HG03139 (cell line): ENCODE measurements at regions not wholly inside any gene's neighbourhood (a gene's known extent, or its start where the extent isn't known, plus 50 kb on each side); places are given as distances from the start of the nearest gene placed in this dataset.

Source experiments
- ATAC-seq: cut with Tn5 transposase; IDR thresholded peaks from one replicate; pipeline ENCODE4 v1.9.1; 2021; ENCODE audit not compliant: unreplicated experiment

- no peak for ATAC-seq
Measured at GRCh38 chrX:15985937-15986336, 131.3 kb upstream of the AP1S2 start.

- ATAC-seq: no peak
Measured at GRCh38 chrX:15983034-15983433, 128.4 kb upstream of the AP1S2 start.

- ATAC-seq: no peak
Measured at GRCh38 chrX:15977644-15978043, 123.0 kb upstream of the AP1S2 start.

GRCh38 chrX:15976396-15976795, 121.8 kb upstream of the AP1S2 start:
- no peak for ATAC-seq

- no peak for ATAC-seq
Measured at GRCh38 chrX:15973946-15974345, 119.3 kb upstream of the AP1S2 start.

GRCh38 chrX:15973299-15973698, 118.7 kb upstream of the AP1S2 start:
- no peak for ATAC-seq

GRCh38 chrX:15971696-15972095, 117.1 kb upstream of the AP1S2 start:
- ATAC-seq: no peak

GRCh38 chrX:15963858-15964257, 109.2 kb upstream of the AP1S2 start:
- no peak for ATAC-seq

GRCh38 chrX:15960237-15960636, 105.6 kb upstream of the AP1S2 start:
- no peak for ATAC-seq

- no peak for ATAC-seq
Measured at GRCh38 chrX:15956681-15957080, 102.1 kb upstream of the AP1S2 start.

- ATAC-seq: no peak
Measured at GRCh38 chrX:15953801-15954200, 99.2 kb upstream of the AP1S2 start.

- ATAC-seq: no peak
Measured at GRCh38 chrX:15952212-15952611, 97.6 kb upstream of the AP1S2 start.

- ATAC-seq: no peak
Measured at GRCh38 chrX:15948318-15948660, 93.7 kb upstream of the AP1S2 start.

- ATAC-seq: no peak
Measured at GRCh38 chrX:15947648-15948317, 93.2 kb upstream of the AP1S2 start.

- ATAC-seq: no peak
Measured at GRCh38 chrX:15946783-15947580, 92.4 kb upstream of the AP1S2 start.

GRCh38 chrX:15943391-15943790, 88.8 kb upstream of the AP1S2 start:
- ATAC-seq: no peak

GRCh38 chrX:15942307-15942706, 87.7 kb upstream of the AP1S2 start:
- ATAC-seq: no peak

- ATAC-seq: no peak
Measured at GRCh38 chrX:15939737-15940136, 85.1 kb upstream of the AP1S2 start.

GRCh38 chrX:15938072-15938471, 83.5 kb upstream of the AP1S2 start:
- no peak for ATAC-seq

- ATAC-seq: no peak
Measured at GRCh38 chrX:15931362-15931761, 76.7 kb upstream of the AP1S2 start.

GRCh38 chrX:15930585-15930984, 76.0 kb upstream of the AP1S2 start:
- no peak for ATAC-seq

- no peak for ATAC-seq
Measured at GRCh38 chrX:15929194-15929593, 74.6 kb upstream of the AP1S2 start.

GRCh38 chrX:15926622-15927021, 72.0 kb upstream of the AP1S2 start:
- no peak for ATAC-seq
